IMR-90 (cell line): ENCODE measurements at regions not wholly inside any gene's neighbourhood (a gene's known extent, or its start where the extent isn't known, plus 50 kb on each side); places are given as distances from the start of the nearest gene placed in this dataset.

ENCODE experiments used
- ATAC-seq: fragments of 200-7000 bp; cut with Tn5 transposase; 2 replicates; pipeline ENCODE4 v1.9.1; 2020; ENCODE audit warnings: low read depth, mild to moderate bottlenecking, moderate library complexity
- BruUV-seq: library from RNA; stranded (reverse); fragments of 400-500 nt; replicated peaks from 2 replicates; lab custom pipeline; 2021; lab: Mats Ljungman, UMichigan
- CTCF ChIA-PET: fragments of 300-600 bp; formaldehyde crosslinking; extraction: SDS; loops from one replicate; lab custom pipeline; 2021; ENCODE audit warnings: antibody characterized with exemption; lab: Yijun Ruan, JAX
- POLR2A ChIA-PET: fragments of 300-600 bp; sonication (Branson Sonifier 250); formaldehyde crosslinking; loops from one replicate; lab custom pipeline; 2022; ENCODE audit warnings: antibody characterized with exemption; ENCODE audit not compliant: unreplicated experiment; lab: Charles Lee
- DNase-seq: peaks from one replicate; pipeline ENCODE4 v3.0.0; 2013
- H2AFZ ChIP-seq: replicated peaks from 2 replicates; pipeline ENCODE3; 2013; ENCODE audit warnings: low read length, mild to moderate bottlenecking; ENCODE audit not compliant: poor library complexity
- H2AK5ac ChIP-seq: 2 replicates; pipeline ENCODE4 v1.6.1; 2013; ENCODE audit warnings: low read depth, low read length, inconsistent platforms
- H2AK9ac ChIP-seq: replicated peaks from 2 replicates; pipeline ENCODE3; 2013; ENCODE audit warnings: mild to moderate bottlenecking, low read depth, low read length, moderate library complexity; ENCODE audit not compliant: poor library complexity
- H2BK120ac ChIP-seq: 2 replicates; pipeline ENCODE4 v1.6.1; 2013; ENCODE audit warnings: low read depth, low read length, inconsistent platforms
- H2BK15ac ChIP-seq: 3 replicates; pipeline ENCODE4 v1.6.1; 2013; ENCODE audit warnings: low read depth, low read length, inconsistent platforms
- H2BK20ac ChIP-seq: 2 replicates; pipeline ENCODE4 v1.6.1; 2013; ENCODE audit warnings: low read depth, mild to moderate bottlenecking, inconsistent platforms, low read length, moderate library complexity
- H2BK5ac ChIP-seq: 2 replicates; pipeline ENCODE4 v1.6.1; 2013; ENCODE audit warnings: mild to moderate bottlenecking, low read depth, low read length, inconsistent platforms; ENCODE audit not compliant: poor library complexity, severe bottlenecking
- H3K14ac ChIP-seq: replicated peaks from 2 replicates; pipeline ENCODE4 v1.6.1; 2013; ENCODE audit warnings: low read depth, low read length, inconsistent platforms
- H3K18ac ChIP-seq: 2 replicates; pipeline ENCODE4 v1.6.1; 2013; ENCODE audit warnings: low read depth, low read length, control low read depth
- H3K23ac ChIP-seq: 2 replicates; pipeline ENCODE4 v1.6.1; 2013; ENCODE audit warnings: low read depth, low read length, inconsistent platforms
- H3K27ac ChIP-seq: 2 replicates; pipeline ENCODE4 v1.5.1; 2013; ENCODE audit warnings: mild to moderate bottlenecking, control low read depth, low read length; ENCODE audit not compliant: insufficient read depth
- H3K27me3 ChIP-seq: 2 replicates; pipeline ENCODE4 v1.6.1; 2013; ENCODE audit warnings: low read length; ENCODE audit not compliant: control insufficient read depth, insufficient read depth
- H3K36me3 ChIP-seq: 2 replicates; pipeline ENCODE4 v1.6.1; 2013; ENCODE audit warnings: low read length, mixed read lengths; ENCODE audit not compliant: control insufficient read depth, insufficient read depth
- H3K4ac ChIP-seq: 2 replicates; pipeline ENCODE4 v1.6.1; 2013; ENCODE audit warnings: low read depth, low read length, inconsistent platforms
- H3K4me1 ChIP-seq: 2 replicates; pipeline ENCODE4 v1.6.1; 2013; ENCODE audit warnings: low read length, mixed read lengths; ENCODE audit not compliant: control insufficient read depth, insufficient read depth
- H3K4me2 ChIP-seq: 2 replicates; pipeline ENCODE4 v1.6.1; 2013; ENCODE audit warnings: low read depth, mild to moderate bottlenecking, control low read depth, low read length, moderate library complexity
- H3K4me3 ChIP-seq: 2 replicates; pipeline ENCODE4 v1.5.1; 2013; ENCODE audit warnings: low read depth, mild to moderate bottlenecking, control low read depth, low read length, moderate library complexity; ENCODE audit not compliant: insufficient read depth
- H3K56ac ChIP-seq: 2 replicates; pipeline ENCODE4 v1.6.1; 2013; ENCODE audit warnings: low read length, inconsistent platforms; ENCODE audit not compliant: insufficient read depth; ENCODE audit errors: extremely low read depth
- H3K79me1 ChIP-seq, 2 experiments: 2 replicates each; pipeline ENCODE4 v1.6.1; 2013; ENCODE audit warnings: low read length in 2 of 2, inconsistent platforms in 1 of 2, low read depth in 1 of 2
- H3K9ac ChIP-seq: 2 replicates; pipeline ENCODE4 v1.6.1; 2013; ENCODE audit warnings: low read depth, low read length, control low read depth
- H3K9me1 ChIP-seq: 2 replicates; pipeline ENCODE4 v1.6.1; 2013; ENCODE audit warnings: low read length, inconsistent platforms; ENCODE audit not compliant: insufficient read depth
- H3K9me3 ChIP-seq: 2 replicates; pipeline ENCODE4 v1.6.1; 2013; ENCODE audit warnings: low read length; ENCODE audit not compliant: control insufficient read depth, insufficient read depth
- H4K20me1 ChIP-seq: 2 replicates; pipeline ENCODE4 v1.6.1; 2013; ENCODE audit warnings: low read length, inconsistent platforms; ENCODE audit not compliant: insufficient read depth
- H4K5ac ChIP-seq: 2 replicates; pipeline ENCODE4 v1.6.1; 2013; ENCODE audit warnings: mild to moderate bottlenecking, low read depth, low read length, control low read depth
- H4K8ac ChIP-seq, 2 experiments: 2 replicates each; pipeline ENCODE4 v1.6.1; 2013; ENCODE audit warnings: low read depth in 2 of 2, low read length in 2 of 2, control low read depth in 1 of 2, inconsistent platforms in 1 of 2
- H4K91ac ChIP-seq: 2 replicates; pipeline ENCODE4 v1.6.1; 2013; ENCODE audit warnings: low read depth, low read length, inconsistent platforms; ENCODE audit not compliant: insufficient read depth
- MXI1 ChIP-seq: IDR thresholded peaks from 2 replicates; pipeline ENCODE4 v1.6.1; 2012; ENCODE audit warnings: low read depth, mild to moderate bottlenecking, low read length, moderate library complexity, borderline replicate concordance
- NFE2L2 ChIP-seq: fragments of 150-350 bp; IDR thresholded peaks from 2 replicates; pipeline ENCODE4 v1.6.1; 2016; ENCODE audit warnings: low read depth, mild to moderate bottlenecking, low read length
- WGBS, 2 experiments: methylation state at CpG; one replicate each; pipeline versions ENCODE4 v1.1.5 to v1.1.7; 2013; ENCODE audit warnings: missing lambda C conversion rate in 2 of 2; ENCODE audit not compliant: insufficient read length in 1 of 2; ENCODE audit errors: extremely low coverage in 2 of 2; 5-methylcytosine and 5-hydroxymethylcytosine counted together
- dilution Hi-C: fragments of 300-500 bp; cut with HindIII; formaldehyde crosslinking; loops from one replicate; pipeline ENCODE4 v1.14.3; 2018; ENCODE audit warnings: low sequenced_read_pairs; ENCODE audit not compliant: unreplicated experiment
- in situ Hi-C: fragments of 300-500 bp; cut with MboI; formaldehyde crosslinking; loops from 3 replicates; pipeline ENCODE4 v1.14.3; 2019; ENCODE audit warnings: low sequenced_read_pairs, inconsistent platforms, mixed read lengths
- intact Hi-C: fragments of 100-400 bp; cut with micrococcal nuclease; formaldehyde crosslinking; loops from 2 replicates; pipeline ENCODE4 v1.10.0; 2022

DNA sequence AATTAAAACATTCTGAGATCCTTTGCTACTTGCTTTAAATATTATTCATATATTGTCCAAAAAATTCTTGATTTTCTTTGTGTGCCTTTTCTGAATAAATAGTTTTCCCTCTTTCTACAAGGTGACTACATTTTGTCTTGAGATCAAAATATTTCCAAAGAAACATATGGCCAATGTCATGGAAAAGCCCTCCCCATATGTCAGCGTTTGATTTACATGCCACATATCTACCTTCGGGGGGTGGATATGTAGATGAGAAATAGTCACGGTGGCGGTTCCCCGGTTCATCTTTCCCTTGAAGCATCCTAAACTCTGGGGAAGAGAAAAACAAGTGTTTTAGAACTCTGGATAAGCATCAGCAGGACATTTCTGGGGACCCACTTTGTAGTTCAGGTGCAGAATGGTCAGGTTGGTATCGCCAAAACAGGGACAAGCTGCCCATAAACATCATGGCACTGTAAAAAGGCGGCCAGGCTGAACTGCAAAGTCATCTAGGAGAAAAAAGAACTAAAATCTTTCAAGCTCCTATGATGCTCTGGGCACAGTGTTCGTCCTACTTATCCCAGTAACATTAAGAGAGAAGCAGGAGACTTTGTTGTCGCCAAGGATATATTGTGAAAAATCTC is 91.5 kb downstream of the MEX3B start:
- no peak overlapping the region for H2AK9ac ChIP-seq
- TF ChIP-seq NFE2L2 (no peak), MXI1 (no peak)
- ChIA-PET POLR2A (no interaction called here), CTCF (no interaction called here)
- dilution Hi-C loops (no loop called here), in situ Hi-C loops (no loop called here), intact Hi-C loops (no loop called here)
- no peak overlapping the region for H2BK120ac ChIP-seq
- no peak overlapping the region for H3K4ac ChIP-seq
- no TSS peak for BruUV-seq
- H2AFZ ChIP-seq = no peak overlapping the region
- H3K9ac ChIP-seq = no peak overlapping the region
- DNase-seq = no peak
- no peak overlapping the region for H3K27ac ChIP-seq
- H3K4me3 ChIP-seq = no peak overlapping the region
- H3K18ac ChIP-seq = no peak overlapping the region
- H4K20me1 ChIP-seq = no peaks in the 10 kb centered on the region
- H2BK5ac ChIP-seq = no peak overlapping the region
- no peaks in the 10 kb centered on the region for H3K27me3 ChIP-seq
- no CpG with 5 or more reads among the region's 9 CpGs for WGBS, 2 experiments
- H3K4me1 ChIP-seq = peaks cover 12% of the 10 kb centered on the region
- H3K9me1 ChIP-seq = peaks cover 10% of the 10 kb centered on the region
- no peak for ATAC-seq
- H3K36me3 ChIP-seq = no peaks in the 10 kb centered on the region
- no peak overlapping the region; the same call in 2 of the 3 replicates for H2BK15ac ChIP-seq
- no peak overlapping the region for H2AK5ac ChIP-seq
- H3K23ac ChIP-seq = no peak overlapping the region
- no peak overlapping the region for H4K8ac ChIP-seq
- no peak overlapping the region for H3K14ac ChIP-seq
- H2BK20ac ChIP-seq = no peak overlapping the region
- H3K4me2 ChIP-seq = no peak overlapping the region
- no peak overlapping the region for H4K91ac ChIP-seq
- H3K79me1 ChIP-seq = no peaks in the 10 kb centered on the region; a peak in 1 of 4 replicates
- H3K56ac ChIP-seq = no peak overlapping the region
- H4K5ac ChIP-seq = no peak overlapping the region
- no peaks in the 10 kb centered on the region for H3K9me3 ChIP-seq
